HUES48 (cell line): ENCODE measurements at regions not wholly inside any gene's neighbourhood (a gene's known extent, or its start where the extent isn't known, plus 50 kb on each side); places are given as distances from the start of the nearest gene placed in this dataset.

Experiments
- H3K27ac ChIP-seq: one replicate; pipeline ENCODE4 v1.7.0; 2013; ENCODE audit warnings: low read depth, low read length, inconsistent platforms
- H3K27me3 ChIP-seq: 2 replicates; pipeline ENCODE4 v1.6.1; 2013; ENCODE audit warnings: mild to moderate bottlenecking, low read length; ENCODE audit not compliant: control insufficient read depth, insufficient read depth
- H3K36me3 ChIP-seq: 2 replicates; pipeline ENCODE4 v1.6.1; 2013; ENCODE audit warnings: low read length; ENCODE audit not compliant: control insufficient read depth, insufficient read depth
- H3K4me1 ChIP-seq: 2 replicates; pipeline ENCODE4 v1.6.1; 2013; ENCODE audit warnings: mild to moderate bottlenecking, low read length; ENCODE audit not compliant: control insufficient read depth, insufficient read depth
- H3K4me3 ChIP-seq: 2 replicates; pipeline ENCODE4 v1.5.1; 2013; ENCODE audit warnings: mild to moderate bottlenecking, low read depth, low read length
- H3K9ac ChIP-seq: 2 replicates; pipeline ENCODE4 v1.6.1; 2013; ENCODE audit warnings: mild to moderate bottlenecking, low read depth, low read length, moderate library complexity
- H3K9me3 ChIP-seq: 2 replicates; pipeline ENCODE4 v1.6.1; 2013; ENCODE audit warnings: low read length; ENCODE audit not compliant: control insufficient read depth, insufficient read depth

- no peaks in the 10 kb centered on the region for H3K36me3 ChIP-seq
- no peaks in the 10 kb centered on the region for H3K27me3 ChIP-seq
- H3K4me3 ChIP-seq, result no peak overlapping the region
- H3K9ac ChIP-seq, result no peak overlapping the region
- H3K4me1 ChIP-seq, result peaks cover 10% of the 10 kb centered on the region
- H3K9me3 ChIP-seq, result no peaks in the 10 kb centered on the region
- H3K27ac ChIP-seq, result no peak overlapping the region
These were observed 446.9 kb downstream of the HAO1 start for GRCh38 chr20:7493311-7493710.

GRCh38 chr20:7496394-7496991, 443.8 kb downstream of the HAO1 start:
- Histone ChIP-seq H3K4me3 (no peak overlapping the region), H3K4me1 (peaks cover 9% of the 10 kb centered on the region), H3K27ac (no peak overlapping the region), H3K36me3 (no peaks in the 10 kb centered on the region), H3K9me3 (no peaks in the 10 kb centered on the region), H3K27me3 (no peaks in the 10 kb centered on the region), H3K9ac (no peak overlapping the region)

DNA sequence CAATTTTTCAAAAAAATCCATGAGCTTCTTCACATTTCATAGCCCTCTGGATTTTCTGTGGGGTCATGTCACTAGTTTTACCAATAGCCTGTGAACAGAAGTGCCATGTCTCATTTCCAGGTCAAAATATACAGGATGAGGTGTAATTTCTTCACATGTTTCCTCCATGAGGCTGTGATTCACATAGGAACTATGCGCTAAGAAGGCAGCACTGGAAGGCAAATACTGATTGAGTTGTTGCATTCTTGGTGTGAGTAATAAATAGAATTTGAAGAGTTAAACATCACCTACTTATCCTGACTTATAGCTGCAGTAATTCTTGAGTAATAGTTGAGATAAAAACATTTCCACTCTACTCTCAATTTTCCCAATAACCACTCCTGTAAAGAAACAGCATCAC, 442.3 kb downstream of the HAO1 start:
- Histone ChIP-seq H3K27me3 (no peaks in the 10 kb centered on the region), H3K27ac (no peak overlapping the region), H3K9me3 (no peaks in the 10 kb centered on the region), H3K9ac (no peak overlapping the region), H3K4me1 (no peaks in the 10 kb centered on the region; the same call in 1 of the 2 replicates), H3K4me3 (no peak overlapping the region), H3K36me3 (no peaks in the 10 kb centered on the region)

- Histone ChIP-seq H3K4me3 (no peak overlapping the region), H3K9me3 (no peaks in the 10 kb centered on the region), H3K27ac (no peak overlapping the region), H3K9ac (no peak overlapping the region), H3K4me1 (peaks cover 9% of the 10 kb centered on the region; the same call in 1 of the 2 replicates), H3K36me3 (no peaks in the 10 kb centered on the region), H3K27me3 (no peaks in the 10 kb centered on the region)
These were observed 441.1 kb downstream of the HAO1 start for GRCh38 chr20:7499201-7499600.

DNA sequence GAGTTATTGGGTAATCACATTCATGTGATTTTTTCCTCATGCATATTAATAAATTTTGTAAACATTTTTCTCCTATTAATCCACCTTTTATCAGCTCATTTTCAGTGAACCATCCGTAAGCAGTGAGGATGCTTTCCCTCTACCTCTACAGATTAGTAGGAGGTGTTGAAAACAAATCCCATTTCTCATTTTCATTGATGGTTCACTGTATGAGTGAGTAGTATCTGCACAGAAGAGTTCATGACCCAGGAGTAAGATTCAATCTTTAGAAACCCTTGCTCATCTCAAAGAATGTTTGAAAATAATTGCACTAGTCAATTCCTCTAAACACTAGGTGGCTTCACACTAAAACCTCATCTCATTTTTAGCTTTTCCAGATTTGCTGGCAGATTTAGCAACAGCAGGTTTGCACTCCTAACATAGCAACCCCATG, 440.0 kb downstream of the HAO1 start:
- Histone ChIP-seq H3K27me3 (no peaks in the 10 kb centered on the region), H3K4me1 (peaks cover 9% of the 10 kb centered on the region; the same call in 1 of the 2 replicates), H3K4me3 (no peak overlapping the region), H3K27ac (no peak overlapping the region), H3K9ac (no peak overlapping the region), H3K36me3 (no peaks in the 10 kb centered on the region), H3K9me3 (no peaks in the 10 kb centered on the region)

DNA sequence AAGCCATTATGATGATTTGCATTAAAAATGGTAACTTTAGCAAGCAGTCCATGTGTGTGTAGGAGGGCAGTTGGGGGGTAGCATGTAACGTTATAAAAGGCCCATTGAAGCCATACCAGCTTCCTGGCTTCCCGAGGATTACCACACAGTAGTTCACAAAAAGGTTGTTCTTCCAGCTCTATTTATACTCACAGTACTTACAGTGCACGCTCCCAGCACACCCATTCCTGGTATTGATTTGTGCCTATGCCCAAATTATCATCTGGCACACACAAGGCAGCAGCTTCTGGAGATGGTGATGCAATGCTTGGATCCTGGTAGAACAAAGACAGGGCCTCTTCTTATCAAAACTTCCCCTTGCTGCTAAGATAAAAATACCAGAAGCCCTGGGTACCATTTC, 436.8 kb downstream of the HAO1 start:
- Histone ChIP-seq H3K9ac (no peak overlapping the region), H3K4me3 (no peak overlapping the region), H3K27ac (no peak overlapping the region), H3K27me3 (no peaks in the 10 kb centered on the region), H3K9me3 (no peaks in the 10 kb centered on the region), H3K36me3 (no peaks in the 10 kb centered on the region), H3K4me1 (peaks cover 9% of the 10 kb centered on the region; the same call in 1 of the 2 replicates)

- H3K36me3 ChIP-seq, result no peaks in the 10 kb centered on the region
- H3K27ac ChIP-seq, result no peak overlapping the region
- H3K4me1 ChIP-seq, result peaks cover 9% of the 10 kb centered on the region; the same call in 1 of the 2 replicates
- H3K27me3 ChIP-seq, result no peaks in the 10 kb centered on the region
- H3K4me3 ChIP-seq, result no peak overlapping the region
- H3K9me3 ChIP-seq, result no peaks in the 10 kb centered on the region
- no peak overlapping the region for H3K9ac ChIP-seq
These were observed 435.0 kb downstream of the HAO1 start for GRCh38 chr20:7505152-7505834.

DNA sequence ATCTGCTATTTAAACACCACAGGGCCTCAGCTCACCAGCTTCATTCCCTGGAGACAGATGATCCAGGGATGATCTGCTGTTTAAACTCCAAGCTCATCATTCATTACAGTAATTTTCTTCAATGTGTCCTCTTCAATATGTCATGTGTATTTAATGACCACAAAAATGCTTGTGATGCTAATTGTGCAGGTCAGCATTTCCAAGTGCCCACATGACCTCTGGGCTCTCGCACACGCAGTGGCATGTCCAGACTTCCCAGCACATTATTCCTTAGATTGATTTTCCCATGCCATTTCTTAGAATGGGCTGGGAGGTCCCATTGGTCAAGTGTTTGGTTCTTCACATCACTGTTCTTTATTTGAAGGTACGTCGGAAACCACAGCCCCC, 434.4 kb downstream of the HAO1 start:
- Histone ChIP-seq H3K27ac (no peak overlapping the region), H3K4me3 (no peak overlapping the region), H3K4me1 (peaks cover 9% of the 10 kb centered on the region; the same call in 1 of the 2 replicates), H3K27me3 (no peaks in the 10 kb centered on the region), H3K9me3 (no peaks in the 10 kb centered on the region), H3K9ac (no peak overlapping the region), H3K36me3 (no peaks in the 10 kb centered on the region)

- no peaks in the 10 kb centered on the region for H3K27me3 ChIP-seq
- H3K4me1 ChIP-seq, result no peaks in the 10 kb centered on the region
- H3K27ac ChIP-seq, result no peak overlapping the region
- H3K9ac ChIP-seq, result no peak overlapping the region
- H3K4me3 ChIP-seq, result no peak overlapping the region
- no peaks in the 10 kb centered on the region for H3K9me3 ChIP-seq
- H3K36me3 ChIP-seq, result no peaks in the 10 kb centered on the region
These were observed 423.6 kb downstream of the HAO1 start for GRCh38 chr20:7516621-7517111.

DNA sequence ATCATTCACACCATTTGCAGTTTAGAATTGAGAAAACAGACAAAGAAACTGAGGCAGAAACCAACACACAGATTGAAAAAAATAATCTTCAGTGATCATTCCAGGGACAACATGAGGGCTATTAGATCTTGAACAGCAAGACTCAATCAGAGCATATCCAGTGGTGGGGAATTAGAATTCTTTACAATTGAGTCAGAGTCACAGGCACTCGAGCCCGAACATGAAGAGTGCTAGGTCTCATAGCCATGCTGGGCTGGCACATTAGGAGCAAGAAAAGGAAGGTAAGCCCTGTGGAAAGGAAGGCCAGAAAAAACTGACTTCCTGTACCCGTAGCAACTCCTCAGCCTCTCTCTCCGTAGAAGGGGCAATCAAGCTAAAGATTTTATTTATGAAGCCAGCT, 419.9 kb downstream of the HAO1 start:
- Histone ChIP-seq H3K9me3 (no peaks in the 10 kb centered on the region), H3K36me3 (no peaks in the 10 kb centered on the region), H3K27ac (no peak overlapping the region), H3K9ac (no peak overlapping the region), H3K4me1 (no peaks in the 10 kb centered on the region), H3K4me3 (no peak overlapping the region), H3K27me3 (no peaks in the 10 kb centered on the region)

DNA sequence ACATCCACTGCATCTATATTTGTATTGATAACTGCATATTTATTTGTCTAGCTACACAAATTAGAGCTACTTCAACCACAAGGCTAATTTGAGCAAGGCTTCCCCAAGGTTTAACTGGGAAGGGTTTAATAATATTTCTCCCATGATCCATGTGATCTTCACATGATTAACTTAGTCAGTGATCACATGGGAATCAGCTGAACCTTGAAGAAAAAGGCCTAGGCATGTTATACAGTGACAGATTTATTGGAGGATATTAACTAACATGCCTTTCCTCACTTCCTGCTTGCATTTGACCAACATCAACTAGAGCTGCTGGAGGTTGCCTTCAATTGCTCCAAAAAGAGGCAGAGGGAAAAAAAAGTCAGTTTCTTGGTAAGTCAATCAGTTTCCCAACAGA, 417.0 kb downstream of the HAO1 start:
- Histone ChIP-seq H3K9me3 (no peaks in the 10 kb centered on the region), H3K27ac (no peak overlapping the region), H3K9ac (no peak overlapping the region), H3K4me3 (no peak overlapping the region), H3K4me1 (no peaks in the 10 kb centered on the region), H3K36me3 (no peaks in the 10 kb centered on the region), H3K27me3 (no peaks in the 10 kb centered on the region)
